GM10266 (cell line): ENCODE measurements at regions not wholly inside any gene's neighbourhood (a gene's known extent, or its start where the extent isn't known, plus 50 kb on each side); places are given as distances from the start of the nearest gene placed in this dataset.

ENCODE experiments used
- DNase-seq: peaks from one replicate; pipeline ENCODE4 v3.0.0; 2012; ENCODE audit errors: extremely low spot score
- TF ChIP-seq, protein P1 (sequence below): IDR thresholded peaks from 2 replicates; pipeline ENCODE4 v1.5.1; 2012; ENCODE audit warnings: mild to moderate bottlenecking, low read depth; ENCODE audit not compliant: control insufficient read depth, insufficient read depth; ENCODE audit errors: missing control alignments

DNA sequence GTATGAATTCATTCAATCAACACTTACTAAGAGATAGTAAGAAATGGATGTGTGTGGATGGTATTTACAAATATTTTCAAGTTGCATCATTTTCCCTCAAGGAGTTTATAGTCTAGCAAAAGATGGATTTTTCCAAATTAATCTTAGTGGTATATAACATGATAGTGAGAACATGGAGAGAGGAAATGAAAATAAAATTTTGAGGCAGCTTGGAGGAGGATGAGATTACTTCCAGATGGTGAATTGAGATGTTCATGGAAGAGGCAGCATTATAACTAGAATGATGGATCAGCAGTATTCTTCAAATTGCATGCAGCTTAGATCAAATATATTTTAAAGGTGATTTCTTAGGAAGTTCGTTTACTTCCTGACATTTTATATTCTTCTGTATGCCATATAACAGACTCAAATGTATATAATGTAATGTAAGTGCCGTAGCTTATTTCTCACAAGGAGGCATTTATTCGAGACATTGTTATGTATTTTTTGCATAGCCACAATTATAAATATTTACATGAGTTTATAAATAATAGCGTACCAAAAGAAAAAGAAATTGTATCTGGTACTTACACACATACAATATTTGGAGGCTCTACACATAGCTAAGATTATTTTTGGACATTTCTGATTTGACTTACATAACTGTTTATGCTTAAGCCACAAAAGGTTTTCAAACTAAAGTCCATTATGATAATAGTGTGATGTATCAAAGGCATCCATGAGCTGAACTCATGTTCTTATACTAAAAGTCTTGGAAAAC lies 439.4 kb downstream of the SPRY1 start:
- DNase-seq, result no peak

DNA sequence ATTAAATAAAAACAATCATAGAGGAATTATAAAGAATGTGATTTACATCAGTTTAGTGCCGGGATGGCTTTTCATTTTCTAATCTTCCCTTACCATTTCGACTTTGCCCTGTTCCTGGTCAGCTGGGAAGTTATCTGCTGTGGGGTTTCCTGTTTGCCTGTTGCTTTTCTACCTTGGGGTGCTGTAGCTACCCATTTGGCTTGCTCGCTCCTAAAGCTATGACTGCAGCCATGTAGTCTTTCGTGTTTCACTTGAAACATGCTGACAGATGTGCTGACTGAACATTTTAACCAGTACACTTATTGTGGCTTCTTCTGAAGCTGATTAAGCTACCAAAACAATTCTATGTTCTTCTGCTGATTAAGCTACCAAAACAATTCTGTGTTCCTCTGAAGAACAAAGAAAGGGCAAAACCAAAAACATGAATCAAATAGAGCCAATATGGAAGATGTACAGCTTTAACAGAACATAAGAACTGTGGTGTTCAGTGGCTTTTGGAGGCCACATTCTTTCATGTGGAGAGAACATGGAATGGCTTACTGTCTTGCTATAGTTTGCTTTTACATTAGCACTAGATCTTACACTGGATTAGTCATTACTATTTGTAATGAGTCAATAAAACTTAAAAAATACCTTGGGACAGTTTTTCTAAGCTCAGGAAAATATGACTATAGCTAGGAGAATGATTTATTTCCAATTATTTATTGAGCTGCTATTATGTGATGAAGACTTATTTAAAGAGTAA lies 440.4 kb downstream of the SPRY1 start:
- no peak for DNase-seq
- TF ChIP-seq, protein P1, sequence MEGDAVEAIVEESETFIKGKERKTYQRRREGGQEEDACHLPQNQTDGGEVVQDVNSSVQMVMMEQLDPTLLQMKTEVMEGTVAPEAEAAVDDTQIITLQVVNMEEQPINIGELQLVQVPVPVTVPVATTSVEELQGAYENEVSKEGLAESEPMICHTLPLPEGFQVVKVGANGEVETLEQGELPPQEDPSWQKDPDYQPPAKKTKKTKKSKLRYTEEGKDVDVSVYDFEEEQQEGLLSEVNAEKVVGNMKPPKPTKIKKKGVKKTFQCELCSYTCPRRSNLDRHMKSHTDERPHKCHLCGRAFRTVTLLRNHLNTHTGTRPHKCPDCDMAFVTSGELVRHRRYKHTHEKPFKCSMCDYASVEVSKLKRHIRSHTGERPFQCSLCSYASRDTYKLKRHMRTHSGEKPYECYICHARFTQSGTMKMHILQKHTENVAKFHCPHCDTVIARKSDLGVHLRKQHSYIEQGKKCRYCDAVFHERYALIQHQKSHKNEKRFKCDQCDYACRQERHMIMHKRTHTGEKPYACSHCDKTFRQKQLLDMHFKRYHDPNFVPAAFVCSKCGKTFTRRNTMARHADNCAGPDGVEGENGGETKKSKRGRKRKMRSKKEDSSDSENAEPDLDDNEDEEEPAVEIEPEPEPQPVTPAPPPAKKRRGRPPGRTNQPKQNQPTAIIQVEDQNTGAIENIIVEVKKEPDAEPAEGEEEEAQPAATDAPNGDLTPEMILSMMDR, result no peak

More for the DNA sequence above, 439.4 kb downstream of the SPRY1 start:
- TF ChIP-seq, protein P1, result no peak

DNA sequence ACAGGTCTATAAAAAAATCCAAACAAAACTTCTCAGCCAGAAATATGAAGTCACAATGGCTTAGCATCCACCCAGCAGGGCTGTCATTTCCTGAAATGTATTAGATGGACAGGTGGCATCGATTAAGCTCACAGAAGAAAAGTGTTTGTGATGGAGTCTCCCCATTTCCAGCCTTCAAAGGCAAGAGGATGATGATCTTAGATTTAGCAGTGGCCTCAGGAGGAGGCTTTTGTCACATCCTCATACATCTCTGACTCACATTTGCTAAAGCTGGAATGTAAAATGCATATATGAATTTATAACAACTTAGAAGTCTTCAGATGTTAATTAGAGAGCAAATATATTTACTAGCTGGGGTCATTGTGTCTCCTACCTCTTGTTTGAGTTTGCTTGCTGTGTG lies 441.9 kb downstream of the SPRY1 start:
- TF ChIP-seq, protein P1, result no peak
- DNase-seq, result no peak

DNA sequence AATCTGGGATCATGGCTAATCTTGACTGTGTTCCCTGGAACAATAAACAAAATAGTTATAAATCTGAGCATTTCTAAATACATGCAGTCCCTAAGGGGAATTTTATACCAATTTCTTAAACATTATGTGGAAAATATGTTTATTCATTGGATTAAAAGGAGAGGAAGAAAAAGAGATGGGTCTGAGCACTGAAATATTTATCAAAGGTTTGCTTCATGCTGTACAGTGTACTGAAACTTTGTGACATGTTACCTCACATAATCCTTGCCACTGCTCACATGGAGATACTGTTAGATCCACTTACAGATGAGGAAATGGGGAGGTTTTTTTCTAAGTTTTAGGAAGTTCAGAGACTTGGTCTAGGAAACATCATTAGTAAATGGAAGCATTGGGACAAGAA lies 443.6 kb downstream of the SPRY1 start:
- TF ChIP-seq, protein P1, result no peak
- DNase-seq, result no peak

DNA sequence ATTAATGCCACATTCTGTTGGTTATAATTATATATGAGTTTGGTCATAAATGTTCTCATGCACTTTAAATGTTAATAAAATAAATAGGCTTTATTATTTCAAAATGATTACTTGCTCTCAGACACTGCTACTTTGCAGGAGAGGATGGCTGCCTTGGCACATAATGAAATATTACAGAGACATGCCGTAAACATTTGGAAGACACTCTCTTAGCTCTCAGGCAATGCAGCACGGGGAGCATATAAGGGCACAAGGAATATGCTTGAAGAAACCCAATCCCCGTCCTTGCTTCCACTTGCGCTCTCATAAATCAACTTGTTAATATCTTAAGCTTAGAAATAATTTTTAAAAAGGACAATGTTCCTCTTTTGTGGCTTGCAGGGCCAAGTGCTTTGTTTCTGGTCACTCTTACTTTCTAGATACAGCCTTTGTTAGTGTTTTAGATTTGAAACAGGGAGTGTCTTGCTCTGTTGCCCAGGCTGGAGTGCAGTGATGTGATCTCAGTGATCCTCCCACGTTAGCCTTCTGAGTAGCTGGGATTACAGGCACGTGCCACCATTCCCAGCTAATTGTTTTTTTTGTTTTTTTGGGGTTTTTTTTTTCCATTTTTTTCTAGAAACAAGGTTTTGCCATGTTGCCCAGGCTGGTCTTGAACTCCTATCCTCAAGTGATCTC lies 445.0 kb downstream of the SPRY1 start:
- DNase-seq, result no peak
- TF ChIP-seq, protein P1, result no peak

GRCh38 chr4:123843137-123843536 lies 446.5 kb downstream of the SPRY1 start:
- no peak for DNase-seq
- TF ChIP-seq, protein P1, result no peak
